AG09319 (cell line): ENCODE measurements at regions not wholly inside any gene's neighbourhood (a gene's known extent, or its start where the extent isn't known, plus 50 kb on each side); places are given as distances from the start of the nearest gene placed in this dataset.

ENCODE experiments used
- DNase-seq: peaks from one replicate; pipeline ENCODE4 v3.0.0-alpha.2; 2010; ENCODE audit warnings: low read depth; ENCODE audit errors: extremely low read depth
- CTCF ChIP-seq: IDR thresholded peaks from 2 replicates; pipeline ENCODE4 v1.5.1; 2011; ENCODE audit warnings: low read depth, mild to moderate bottlenecking, inconsistent platforms, low read length, moderate library complexity

GRCh38 chr18:44125446-44125845 lies 555.2 kb upstream of the SETBP1 start:
- TF ChIP-seq CTCF, result no peak
- DNase-seq, result no peak

GRCh38 chr18:44126598-44126997 lies 554.1 kb upstream of the SETBP1 start:
- TF ChIP-seq CTCF, result no peak

GRCh38 chr18:44128365-44128764 lies 552.3 kb upstream of the SETBP1 start:
- no peak for DNase-seq

More at GRCh38 chr18:44126598-44126997, 554.1 kb upstream of the SETBP1 start:
- no peak for DNase-seq

GRCh38 chr18:44130376-44130942 lies 550.2 kb upstream of the SETBP1 start:
- peak; percentile 69 for TF ChIP-seq CTCF
- DNase-seq, result no peak

More at GRCh38 chr18:44128365-44128764, 552.3 kb upstream of the SETBP1 start:
- TF ChIP-seq CTCF, result no peak

GRCh38 chr18:44133483-44133882 lies 547.2 kb upstream of the SETBP1 start:
- no peak for TF ChIP-seq CTCF
- DNase-seq, result no peak

- DNase-seq, result no peak
- TF ChIP-seq CTCF, result no peak
Observed at GRCh38 chr18:44134447-44134846, 546.2 kb upstream of the SETBP1 start.

GRCh38 chr18:44135741-44136140 lies 544.9 kb upstream of the SETBP1 start:
- DNase-seq, result no peak
- no peak for TF ChIP-seq CTCF
